HG03139 (cell line): ENCODE measurements at regions not wholly inside any gene's neighbourhood (a gene's known extent, or its start where the extent isn't known, plus 50 kb on each side); places are given as distances from the start of the nearest gene placed in this dataset.
"Not testable (repeated sequence)": the region's sequence is repeated elsewhere in the genome, so short reads cannot be mapped to it uniquely, and the experiment has no call there.

Experiments used
- ATAC-seq: cut with Tn5 transposase; IDR thresholded peaks from one replicate; pipeline ENCODE4 v1.9.1; 2021; ENCODE audit not compliant: unreplicated experiment

DNA sequence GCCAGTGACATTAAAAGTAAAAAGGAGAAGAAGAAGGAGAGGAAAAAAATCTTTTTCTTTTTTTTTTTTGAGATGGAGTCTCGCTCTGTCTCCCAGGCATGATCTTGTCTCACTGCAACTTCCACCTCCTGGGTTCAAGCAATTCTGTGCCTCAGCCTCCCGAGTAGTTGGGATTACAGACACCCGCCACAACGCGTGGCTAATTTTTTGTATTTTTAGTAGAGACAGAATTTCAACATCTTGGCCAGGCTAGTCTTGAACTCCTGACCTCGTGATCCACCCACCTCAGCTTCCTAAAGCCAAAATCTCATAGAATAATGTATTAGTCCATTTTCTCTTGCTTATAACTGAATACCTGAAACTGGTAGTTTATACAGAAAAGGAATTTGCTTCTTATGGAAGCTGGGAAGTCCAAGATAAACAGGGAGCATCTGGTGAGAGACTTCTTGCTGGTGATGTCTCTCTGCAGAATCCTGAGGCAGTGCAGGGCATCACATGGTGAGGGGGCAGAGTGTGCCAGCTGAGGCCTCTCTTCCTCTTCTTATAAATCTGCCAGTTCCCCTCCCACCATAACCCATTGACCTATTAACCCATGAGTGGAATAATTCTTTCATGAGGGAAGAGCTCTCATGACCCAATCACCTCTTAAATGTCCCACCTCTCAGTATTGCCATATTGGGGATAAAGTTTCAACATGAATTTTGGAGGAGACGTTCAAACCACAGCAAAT, 466.3 kb downstream of the GADD45G start:
- no peak for ATAC-seq

DNA sequence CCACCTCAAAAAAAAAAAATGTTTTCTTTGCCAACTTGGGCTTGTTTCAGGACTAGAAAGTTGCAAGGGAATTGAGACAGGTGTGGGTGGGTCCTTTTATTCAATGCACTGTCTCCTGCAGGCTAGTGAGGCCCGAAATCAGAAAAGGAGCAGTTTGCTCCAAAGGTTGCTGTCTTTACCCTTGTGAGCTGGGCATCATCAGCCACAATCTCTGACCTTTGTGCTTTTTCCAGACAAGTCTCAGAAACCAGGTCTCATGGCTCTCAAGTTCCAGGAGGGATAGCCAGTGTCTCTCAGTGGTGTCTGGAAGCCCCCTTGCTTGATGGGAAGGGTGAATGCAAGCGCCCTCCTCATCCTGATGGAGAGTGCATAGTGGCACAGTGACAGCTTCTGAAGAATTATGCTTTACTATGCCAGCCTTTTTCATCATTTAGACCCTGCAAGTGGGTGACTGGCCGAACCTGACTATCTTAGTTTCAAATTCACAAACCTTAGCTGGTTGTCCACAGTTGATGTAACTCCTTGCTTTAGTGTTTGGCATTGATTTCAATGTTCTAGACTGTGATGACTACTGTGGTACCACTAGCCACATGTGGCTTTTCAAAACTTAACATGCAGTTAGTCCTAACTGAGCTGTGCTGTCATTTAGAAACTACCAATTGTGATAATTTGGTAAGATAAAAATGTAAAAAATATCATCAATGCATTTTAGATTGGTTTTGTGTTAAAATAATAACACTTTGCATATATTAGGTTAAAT, 468.6 kb downstream of the GADD45G start:
- ATAC-seq, result no peak

- no peak for ATAC-seq
Measured at GRCh38 chr9:90074316-90074962, 469.6 kb downstream of the GADD45G start.

GRCh38 chr9:90077598-90077997, 472.8 kb downstream of the GADD45G start:
- not testable (repeated sequence) for ATAC-seq

GRCh38 chr9:90078988-90079421, 474.2 kb downstream of the GADD45G start:
- no peak for ATAC-seq

- ATAC-seq, result no peak
Measured at GRCh38 chr9:90085633-90086032, 480.8 kb downstream of the GADD45G start.

DNA sequence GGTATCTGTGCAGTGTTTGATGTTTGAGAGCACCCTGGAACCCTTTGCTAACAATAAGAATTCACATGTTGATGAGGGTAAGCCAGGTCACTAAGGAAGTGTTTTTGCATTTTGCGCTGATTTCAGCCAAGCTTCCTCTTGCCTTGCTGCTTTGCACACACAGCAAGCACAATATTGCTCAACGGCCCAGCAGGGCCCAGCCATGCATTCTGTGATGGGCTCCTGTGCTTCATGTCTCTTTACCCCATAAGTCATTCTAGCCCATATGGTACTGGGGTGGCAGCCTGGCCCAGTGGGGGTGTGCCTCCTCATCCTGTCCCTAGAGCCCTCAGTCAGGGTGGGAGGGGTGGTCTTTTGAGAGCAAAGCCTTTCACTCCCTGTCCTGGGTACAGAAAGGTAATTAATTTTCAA, 481.3 kb downstream of the GADD45G start:
- no peak for ATAC-seq

GRCh38 chr9:90088434-90088833, 483.6 kb downstream of the GADD45G start:
- ATAC-seq, result no peak

- no peak for ATAC-seq
Measured at GRCh38 chr9:90088856-90089255, 484.0 kb downstream of the GADD45G start.

DNA sequence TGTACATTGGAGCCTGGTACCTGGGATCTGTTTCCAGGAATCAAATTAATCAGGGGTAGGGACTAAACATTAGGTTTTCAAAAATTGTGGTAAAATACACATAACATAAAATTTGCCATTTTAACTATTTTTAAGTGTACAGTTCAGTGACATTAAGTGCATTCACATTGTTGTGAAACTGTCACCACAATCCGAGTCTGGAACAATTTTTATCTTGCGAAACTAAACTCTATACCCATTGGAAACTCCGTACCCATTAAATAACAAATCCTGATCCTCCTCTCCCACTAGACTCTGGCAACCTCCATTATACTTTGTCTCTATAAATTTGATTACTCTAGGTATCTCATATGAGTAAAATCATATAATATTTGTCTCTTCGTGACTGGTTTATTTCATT, 486.2 kb downstream of the GADD45G start:
- ATAC-seq, result no peak

DNA sequence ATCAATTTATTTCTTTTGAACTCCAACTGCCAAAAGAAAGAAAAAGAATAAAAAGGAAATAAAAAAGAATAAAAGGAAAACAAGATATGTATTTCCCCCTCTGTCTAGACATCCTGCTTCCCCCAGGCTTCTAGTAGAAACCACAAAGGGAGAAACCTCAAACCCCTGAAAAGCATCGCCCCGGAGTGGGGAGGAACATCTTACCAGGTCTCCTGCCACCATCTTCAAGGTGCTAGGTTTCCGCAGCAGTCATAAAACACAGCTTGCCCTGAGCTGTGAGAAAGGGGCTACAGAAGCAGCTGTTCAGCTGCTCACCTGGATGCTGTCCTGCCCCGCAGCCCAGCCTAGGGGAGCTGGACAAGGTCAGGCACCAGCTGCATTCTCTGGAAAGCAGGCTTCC, 487.7 kb downstream of the GADD45G start:
- no peak for ATAC-seq

DNA sequence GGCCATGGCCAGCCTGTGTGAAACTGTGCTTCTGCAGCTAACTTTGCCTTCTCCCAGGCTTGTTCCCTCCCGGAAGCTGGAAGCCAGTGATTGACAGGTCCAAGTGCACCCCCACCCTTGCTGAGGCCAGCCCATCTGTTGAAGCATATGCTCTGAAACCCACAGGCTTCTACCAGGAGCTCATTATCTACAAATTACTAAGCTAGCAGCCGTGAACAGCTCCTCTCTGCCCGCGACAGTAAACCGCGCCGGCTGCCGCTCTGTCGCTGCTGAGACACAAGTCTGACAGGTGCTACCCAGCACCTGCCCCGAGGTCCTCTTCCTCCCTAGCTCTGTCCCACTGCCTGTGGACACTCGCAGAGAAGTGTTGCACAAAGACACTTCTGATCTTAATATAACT, 490.9 kb downstream of the GADD45G start:
- no peak for ATAC-seq

- ATAC-seq, result no peak
Measured at GRCh38 chr9:90097237-90097636, 492.4 kb downstream of the GADD45G start.

GRCh38 chr9:90098408-90098807, 493.6 kb downstream of the GADD45G start:
- no peak for ATAC-seq

DNA sequence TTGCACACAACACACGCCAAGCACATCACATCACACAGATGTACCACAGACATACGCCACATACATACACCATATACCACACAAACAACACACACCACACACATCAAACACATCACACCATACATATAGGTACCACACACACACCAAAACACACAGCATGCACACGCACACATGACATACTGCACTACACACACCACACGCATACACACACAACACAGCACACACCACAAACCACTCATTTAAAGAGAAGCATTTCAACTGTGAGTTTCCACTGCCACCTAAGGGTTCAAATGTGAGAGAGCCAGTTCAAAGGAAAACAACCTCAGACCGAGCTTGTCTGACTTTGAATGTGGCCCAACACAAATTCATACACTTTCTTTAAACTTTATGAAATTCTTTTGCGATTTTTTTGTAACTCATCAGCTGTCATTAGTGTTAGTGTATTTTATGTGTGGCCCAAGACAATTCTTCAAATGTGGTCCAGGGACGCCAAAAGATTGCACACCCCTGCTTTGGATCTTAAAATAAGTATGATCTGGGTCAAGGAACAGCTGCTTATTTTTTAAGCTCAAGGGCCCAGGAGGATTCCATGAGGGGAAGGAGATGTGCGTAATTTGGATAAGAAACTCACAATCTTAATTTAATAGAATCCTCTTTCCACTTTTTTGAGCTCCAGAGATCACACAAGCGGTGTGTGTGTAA, 494.6 kb downstream of the GADD45G start:
- no peak for ATAC-seq

DNA sequence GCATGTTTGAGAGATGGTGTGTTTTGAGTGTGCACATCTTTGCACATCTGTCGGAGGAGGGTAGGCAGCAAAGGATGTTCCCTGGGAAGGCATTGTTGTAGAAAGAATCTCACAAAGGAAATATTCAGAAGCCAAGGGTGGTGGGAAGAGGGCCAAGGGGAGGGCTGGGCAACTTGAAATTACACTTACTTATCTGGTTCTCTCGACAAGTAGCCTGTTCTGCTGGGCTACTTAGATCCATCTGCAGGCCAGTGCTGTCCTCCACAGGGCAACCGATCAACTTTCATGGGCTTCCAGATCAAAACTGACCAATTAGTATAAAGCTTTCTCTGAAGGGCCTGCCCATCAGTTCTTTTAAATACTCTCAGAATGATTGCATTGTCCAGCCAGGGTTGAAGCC, 495.2 kb downstream of the GADD45G start:
- ATAC-seq, result no peak

GRCh38 chr9:90102292-90102901, 497.6 kb downstream of the GADD45G start:
- ATAC-seq, result peak; percentile 97

- ATAC-seq, result no peak
Measured at GRCh38 chr9:90103771-90104170, 499.0 kb downstream of the GADD45G start.

DNA sequence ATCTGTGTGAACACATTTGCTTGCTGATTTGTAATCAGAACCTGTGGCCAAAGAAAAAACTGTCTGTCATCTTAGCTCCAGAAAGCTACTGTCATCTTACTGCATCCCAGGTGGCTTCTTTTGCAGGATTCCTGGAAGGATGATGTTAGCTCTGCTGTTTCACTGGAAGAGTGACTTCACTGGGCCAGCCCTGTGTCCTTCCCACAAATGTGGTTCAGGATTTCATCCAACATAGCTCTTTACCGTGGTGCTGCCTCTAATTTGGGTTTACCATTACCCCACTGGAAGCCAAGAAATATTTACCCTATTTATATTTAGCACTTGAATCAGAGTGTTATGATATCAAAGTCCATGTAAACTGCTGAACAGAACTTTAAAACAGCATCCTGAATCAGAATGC, 501.0 kb downstream of the GADD45G start:
- ATAC-seq, result no peak

GRCh38 chr9:90107040-90107725, 502.4 kb downstream of the GADD45G start:
- no peak for ATAC-seq
